IMR-90 (cell line): ENCODE measurements at regions not wholly inside any gene's neighbourhood (a gene's known extent, or its start where the extent isn't known, plus 50 kb on each side); places are given as distances from the start of the nearest gene placed in this dataset.

Experiments used
- BHLHE40 ChIP-seq: fragments of 150-350 bp; IDR thresholded peaks from 2 replicates; pipeline ENCODE4 v1.6.1; 2016; ENCODE audit warnings: mild to moderate bottlenecking, low read depth, low read length
- CEBPB ChIP-seq: IDR thresholded peaks from 2 replicates; pipeline ENCODE4 v1.6.1; 2012; ENCODE audit warnings: low read depth, low read length, improper control_type of control experiment
- CTCF ChIP-seq: conservative IDR thresholded peaks from 2 replicates; pipeline ENCODE4 v1.5.1; 2012; ENCODE audit warnings: mild to moderate bottlenecking, low read depth, low read length, improper control_type of control experiment
- POLR2A ChIP-seq: IDR thresholded peaks from 2 replicates; pipeline ENCODE4 v1.6.1; 2012; ENCODE audit warnings: mild to moderate bottlenecking, low read depth, low read length

DNA sequence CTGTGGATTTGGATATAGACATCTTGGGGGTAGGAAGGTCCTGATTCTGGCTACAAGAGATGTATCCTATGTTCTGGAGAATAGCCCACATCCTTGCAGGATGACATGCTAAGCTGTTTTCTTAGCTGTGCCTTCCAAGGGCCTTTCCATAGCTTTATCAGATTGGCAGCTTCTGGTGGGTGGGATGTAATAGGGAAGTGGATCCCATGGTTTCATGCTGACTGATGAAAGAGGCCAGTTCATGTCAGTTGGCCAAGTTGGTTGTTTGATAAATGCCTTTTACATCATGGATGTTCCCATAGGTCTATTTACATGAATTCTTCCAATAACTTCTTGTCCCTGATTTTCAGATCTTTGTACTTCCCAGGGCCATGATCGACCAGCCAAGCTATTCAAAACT is 169.1 kb upstream of the RMST start:
- no peak for TF ChIP-seq POLR2A
- TF ChIP-seq CTCF = no peak
- no peak for TF ChIP-seq BHLHE40
- TF ChIP-seq CEBPB = no peak
